MM.1S (cell line): ENCODE measurements at regions not wholly inside any gene's neighbourhood (a gene's known extent, or its start where the extent isn't known, plus 50 kb on each side); places are given as distances from the start of the nearest gene placed in this dataset.

Experiments used
- DNase-seq: peaks from one replicate; pipeline ENCODE4 v3.0.0-alpha.2; 2015
- H2AFZ ChIP-seq: fragments of 300-600 bp; sonication (generic); 2 replicates; pipeline ENCODE4 v1.6.0; 2016; ENCODE audit warnings: antibody characterized with exemption, low read length
- H3F3A ChIP-seq: fragments of 300-600 bp; sonication (generic); 2 replicates; pipeline ENCODE4 v1.6.1; 2016; ENCODE audit warnings: mild to moderate bottlenecking, antibody characterized with exemption, low read length, moderate library complexity, mixed read lengths; ENCODE audit not compliant: insufficient read depth
- H3K27ac ChIP-seq: fragments of 300-600 bp; sonication (generic); 2 replicates; pipeline ENCODE4 v1.5.1; 2016; ENCODE audit warnings: mild to moderate bottlenecking, low read length
- H3K27me3 ChIP-seq: fragments of 300-600 bp; sonication (generic); replicated peaks from 2 replicates; pipeline ENCODE4 v1.6.0; 2016; ENCODE audit warnings: low read length; ENCODE audit not compliant: insufficient read depth
- H3K36me3 ChIP-seq: fragments of 300-600 bp; sonication (generic); replicated peaks from 2 replicates; pipeline ENCODE4 v1.6.1; 2016; ENCODE audit warnings: mild to moderate bottlenecking, low read length, mixed read lengths; ENCODE audit not compliant: insufficient read depth
- H3K4me1 ChIP-seq: fragments of 300-600 bp; sonication (generic); 2 replicates; pipeline ENCODE4 v1.6.1; 2016; ENCODE audit warnings: low read length, mixed read lengths
- H3K4me2 ChIP-seq: fragments of 300-600 bp; sonication (generic); 2 replicates; pipeline ENCODE4 v1.6.0; 2016; ENCODE audit warnings: low read depth, low read length
- H3K4me3 ChIP-seq: fragments of 300-600 bp; sonication (generic); 2 replicates; pipeline ENCODE4 v1.5.1; 2016; ENCODE audit warnings: low read length, mixed read lengths
- H3K79me2 ChIP-seq: fragments of 300-600 bp; sonication (generic); 2 replicates; pipeline ENCODE4 v1.6.1; 2016; ENCODE audit warnings: mixed run types, low read length, mixed read lengths
- H3K9ac ChIP-seq: fragments of 300-600 bp; sonication (generic); 2 replicates; pipeline ENCODE4 v1.6.1; 2016; ENCODE audit warnings: low read length, mixed read lengths
- H3K9me2 ChIP-seq: fragments of 300-600 bp; sonication (generic); replicated peaks from 2 replicates; pipeline ENCODE4 v1.6.1; 2016; ENCODE audit warnings: mild to moderate bottlenecking, low read length, mixed read lengths; ENCODE audit not compliant: insufficient read depth
- H3K9me3 ChIP-seq: fragments of 300-600 bp; sonication (generic); replicated peaks from 2 replicates; pipeline ENCODE4 v1.6.1; 2016; ENCODE audit warnings: mild to moderate bottlenecking, low read length, mixed read lengths; ENCODE audit not compliant: insufficient read depth
- H4K20me1 ChIP-seq: fragments of 300-600 bp; sonication (generic); 2 replicates; pipeline ENCODE4 v1.6.1; 2016; ENCODE audit warnings: mild to moderate bottlenecking, low read length, moderate library complexity, mixed read lengths; ENCODE audit not compliant: insufficient read depth
- EZH2 ChIP-seq: fragments of 300-600 bp; sonication (generic); optimal IDR thresholded peaks from 2 replicates; pipeline ENCODE3; 2017; ENCODE audit warnings: low read depth, mild to moderate bottlenecking, antibody characterized with exemption, low read length, mixed read lengths
- EZH2phosphoT487 ChIP-seq: fragments of 300-600 bp; sonication (generic); IDR thresholded peaks from 2 replicates; pipeline ENCODE4 v1.6.1; 2018; ENCODE audit warnings: antibody characterized with exemption, low read length
- TF ChIP-seq, protein P1 (sequence below): fragments of 300-600 bp; sonication (generic); IDR thresholded peaks from 2 replicates; pipeline ENCODE4 v1.5.1; 2016; ENCODE audit warnings: antibody characterized with exemption, low read length, mixed read lengths

DNA sequence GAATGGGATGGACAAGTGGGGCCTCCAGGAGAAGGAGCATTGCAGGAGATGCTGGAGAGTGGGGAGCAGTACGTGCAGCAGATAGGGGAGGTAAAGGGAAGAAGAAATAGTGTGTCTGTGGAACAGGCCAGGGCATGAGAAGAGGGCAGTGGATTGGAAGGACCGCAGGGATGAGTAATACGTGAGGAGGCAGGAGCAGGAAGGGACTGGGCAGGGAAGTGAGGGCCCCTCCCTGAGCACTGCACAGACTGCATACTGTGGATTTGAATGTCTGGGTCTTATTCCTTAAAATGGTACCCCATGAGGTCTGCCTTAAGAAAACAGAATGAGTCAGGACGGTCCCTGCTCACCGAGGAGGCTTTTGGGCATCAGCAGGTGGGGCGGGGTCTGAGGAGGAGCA, 210.0 kb upstream of the NDN start:
- Histone ChIP-seq H3K4me2 (no peak overlapping the region), H4K20me1 (no peaks in the 10 kb centered on the region)

DNA sequence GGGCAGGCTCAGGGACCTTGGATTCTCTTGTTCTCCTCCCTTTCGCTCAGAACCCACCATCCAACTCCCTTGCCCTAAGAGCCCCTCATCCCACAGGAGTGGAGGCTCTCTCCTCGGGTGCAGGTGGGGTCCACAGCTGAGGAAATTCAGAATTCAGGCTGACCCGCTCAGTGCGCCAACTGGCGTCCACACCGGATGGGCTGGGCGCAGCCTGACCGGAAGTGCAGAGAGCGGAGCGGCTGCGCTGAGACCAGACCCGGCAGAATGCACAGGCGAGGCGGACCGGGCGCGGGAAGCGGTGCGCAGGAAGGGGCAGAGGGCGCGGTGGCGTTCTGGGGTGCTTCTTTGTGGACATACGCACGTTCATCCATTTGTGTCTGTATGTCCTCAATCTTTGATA, 210.4 kb upstream of the NDN start:
- no peak overlapping the region for H3K4me3 ChIP-seq
- no peak overlapping the region for H3K27ac ChIP-seq
- no peak for DNase-seq
- H3K4me1 ChIP-seq, result no peaks in the 10 kb centered on the region
- no peaks in the 10 kb centered on the region for H3K36me3 ChIP-seq
- H3K27me3 ChIP-seq, result no peaks in the 10 kb centered on the region
- H4K20me1 ChIP-seq, result no peaks in the 10 kb centered on the region
- H3F3A ChIP-seq, result no peaks in the 10 kb centered on the region
- no peak overlapping the region for H3K9ac ChIP-seq
- H3K4me2 ChIP-seq, result no peak overlapping the region
- H2AFZ ChIP-seq, result no peak overlapping the region
- no peaks in the 10 kb centered on the region for H3K9me2 ChIP-seq
- no peaks in the 10 kb centered on the region for H3K9me3 ChIP-seq
- H3K79me2 ChIP-seq, result no peaks in the 10 kb centered on the region
- TF ChIP-seq, protein P1, sequence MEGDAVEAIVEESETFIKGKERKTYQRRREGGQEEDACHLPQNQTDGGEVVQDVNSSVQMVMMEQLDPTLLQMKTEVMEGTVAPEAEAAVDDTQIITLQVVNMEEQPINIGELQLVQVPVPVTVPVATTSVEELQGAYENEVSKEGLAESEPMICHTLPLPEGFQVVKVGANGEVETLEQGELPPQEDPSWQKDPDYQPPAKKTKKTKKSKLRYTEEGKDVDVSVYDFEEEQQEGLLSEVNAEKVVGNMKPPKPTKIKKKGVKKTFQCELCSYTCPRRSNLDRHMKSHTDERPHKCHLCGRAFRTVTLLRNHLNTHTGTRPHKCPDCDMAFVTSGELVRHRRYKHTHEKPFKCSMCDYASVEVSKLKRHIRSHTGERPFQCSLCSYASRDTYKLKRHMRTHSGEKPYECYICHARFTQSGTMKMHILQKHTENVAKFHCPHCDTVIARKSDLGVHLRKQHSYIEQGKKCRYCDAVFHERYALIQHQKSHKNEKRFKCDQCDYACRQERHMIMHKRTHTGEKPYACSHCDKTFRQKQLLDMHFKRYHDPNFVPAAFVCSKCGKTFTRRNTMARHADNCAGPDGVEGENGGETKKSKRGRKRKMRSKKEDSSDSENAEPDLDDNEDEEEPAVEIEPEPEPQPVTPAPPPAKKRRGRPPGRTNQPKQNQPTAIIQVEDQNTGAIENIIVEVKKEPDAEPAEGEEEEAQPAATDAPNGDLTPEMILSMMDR, result no peak
- TF ChIP-seq EZH2phosphoT487, result no peak
- TF ChIP-seq EZH2, result no peak

More for the DNA sequence above, 210.0 kb upstream of the NDN start:
- no peaks in the 10 kb centered on the region for H3K9me2 ChIP-seq
- no peak for TF ChIP-seq EZH2phosphoT487
- no peak for TF ChIP-seq EZH2
- TF ChIP-seq, protein P1, result no peak
- no peaks in the 10 kb centered on the region for H3K36me3 ChIP-seq
- no peaks in the 10 kb centered on the region for H3F3A ChIP-seq
- no peak overlapping the region for H3K9ac ChIP-seq
- no peak overlapping the region for H3K4me3 ChIP-seq
- no peak for DNase-seq
- no peak overlapping the region for H2AFZ ChIP-seq
- H3K9me3 ChIP-seq, result no peaks in the 10 kb centered on the region
- H3K79me2 ChIP-seq, result no peaks in the 10 kb centered on the region
- no peaks in the 10 kb centered on the region for H3K4me1 ChIP-seq
- H3K27ac ChIP-seq, result no peak overlapping the region
- no peaks in the 10 kb centered on the region for H3K27me3 ChIP-seq

DNA sequence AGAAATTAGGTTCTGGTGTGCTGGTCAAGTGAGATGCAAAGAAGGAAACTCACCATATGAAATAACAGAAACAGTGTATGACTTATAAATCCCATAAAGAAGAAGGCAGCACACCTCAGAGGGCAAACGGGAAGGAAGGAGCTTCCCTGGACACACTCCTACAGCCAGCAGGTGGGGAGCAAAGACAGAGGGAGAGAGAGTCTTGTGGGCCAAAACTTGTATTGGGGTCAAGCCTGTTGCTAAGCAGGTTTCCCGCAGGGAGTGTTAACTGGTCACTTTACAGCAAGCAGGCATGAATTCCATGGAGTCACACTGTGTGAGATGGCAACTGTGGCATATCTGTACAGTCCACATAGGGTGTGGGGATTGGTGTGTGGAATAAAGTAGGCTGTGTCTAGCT, 222.9 kb upstream of the NDN start:
- Histone ChIP-seq H3F3A (no peaks in the 10 kb centered on the region), H3K9me3 (no peaks in the 10 kb centered on the region), H3K27ac (no peak overlapping the region), H4K20me1 (no peaks in the 10 kb centered on the region), H3K27me3 (no peaks in the 10 kb centered on the region), H3K9ac (no peak overlapping the region), H2AFZ (no peak overlapping the region), H3K4me2 (no peak overlapping the region), H3K9me2 (no peaks in the 10 kb centered on the region), H3K79me2 (no peaks in the 10 kb centered on the region), H3K4me3 (no peak overlapping the region), H3K4me1 (no peaks in the 10 kb centered on the region), H3K36me3 (no peaks in the 10 kb centered on the region)
- DNase-seq, result no peak
- no peak for TF ChIP-seq EZH2

DNA sequence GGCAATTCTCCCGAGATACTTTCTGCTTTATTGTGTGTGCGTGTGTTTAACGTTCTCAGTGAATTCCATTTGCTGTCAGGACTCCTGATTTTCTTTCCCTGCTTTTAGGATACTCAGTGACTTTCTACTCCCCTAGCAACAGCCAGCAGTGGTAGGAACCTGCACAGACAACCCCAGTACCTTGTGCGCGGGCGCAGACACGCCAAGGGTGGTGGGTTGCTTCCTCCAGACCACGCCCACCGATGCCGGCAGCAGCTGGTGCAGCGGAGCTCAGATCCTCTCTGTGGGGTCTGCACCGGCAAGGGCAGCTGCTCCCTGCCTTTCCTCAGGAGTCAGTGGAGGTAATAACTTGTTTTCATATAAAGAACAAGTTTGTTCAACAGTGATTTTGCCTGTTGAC, 225.1 kb upstream of the NDN start:
- H3K79me2 ChIP-seq, result no peaks in the 10 kb centered on the region
- no peak overlapping the region for H3K27ac ChIP-seq
- no peaks in the 10 kb centered on the region for H3K4me1 ChIP-seq
- no peak for DNase-seq
- H3K4me2 ChIP-seq, result no peak overlapping the region
- H3K27me3 ChIP-seq, result no peaks in the 10 kb centered on the region
- H4K20me1 ChIP-seq, result no peaks in the 10 kb centered on the region
- no peaks in the 10 kb centered on the region for H3K9me2 ChIP-seq
- H3K9ac ChIP-seq, result no peak overlapping the region
- H2AFZ ChIP-seq, result no peak overlapping the region
- H3K9me3 ChIP-seq, result no peaks in the 10 kb centered on the region
- H3F3A ChIP-seq, result no peaks in the 10 kb centered on the region
- no peaks in the 10 kb centered on the region for H3K36me3 ChIP-seq
- no peak overlapping the region for H3K4me3 ChIP-seq
- TF ChIP-seq EZH2phosphoT487 (no peak), EZH2 (no peak)
- TF ChIP-seq, protein P1, result no peak
